T-helper 1 cell treated with Interleukin-12 subunit alpha and Interleukin-12 subunit beta and Interleukin-4 antibody, amounts not matched to agents 30 ng/mL and 1 ng/mL, for 36 hours (primary cell): ENCODE measurements at regions not wholly inside any gene's neighbourhood (a gene's known extent, or its start where the extent isn't known, plus 50 kb on each side); places are given as distances from the start of the nearest gene placed in this dataset.
"Not testable (repeated sequence)": the region's sequence is repeated elsewhere in the genome, so short reads cannot be mapped to it uniquely, and the experiment has no call there.

Source experiments
- intact Hi-C: fragments of 100-400 bp; cut with micrococcal nuclease; formaldehyde crosslinking; loops from one replicate; pipeline ENCODE4 v1.15.1; 2024

GRCh38 chr4:104549736-104550135 lies 55.0 kb upstream of the CXXC4 start:
- intact Hi-C loops = no loop called here

- intact Hi-C loops = no loop called here
Observed at GRCh38 chr4:104559502-104559901, 64.8 kb upstream of the CXXC4 start.

DNA sequence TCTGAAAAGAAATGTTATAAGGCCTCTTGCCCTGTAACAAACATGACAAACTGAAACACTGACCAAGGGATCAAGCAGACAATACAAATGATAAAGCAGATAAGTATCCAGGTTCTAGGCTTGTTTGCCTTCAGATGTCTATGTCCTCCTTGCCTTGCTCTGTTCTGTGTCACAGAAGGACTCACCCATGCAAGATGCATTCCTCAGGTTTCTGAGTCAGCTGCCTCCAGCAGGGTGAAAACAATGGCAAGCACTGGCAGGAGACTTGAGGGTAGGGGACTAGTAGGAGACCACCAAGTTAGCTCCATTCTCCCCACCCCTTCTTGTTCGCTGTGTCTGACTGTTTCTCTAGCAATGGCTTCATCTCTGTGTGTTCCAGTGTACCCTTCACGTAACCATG lies 76.6 kb upstream of the CXXC4 start:
- intact Hi-C loops = no loop called here

DNA sequence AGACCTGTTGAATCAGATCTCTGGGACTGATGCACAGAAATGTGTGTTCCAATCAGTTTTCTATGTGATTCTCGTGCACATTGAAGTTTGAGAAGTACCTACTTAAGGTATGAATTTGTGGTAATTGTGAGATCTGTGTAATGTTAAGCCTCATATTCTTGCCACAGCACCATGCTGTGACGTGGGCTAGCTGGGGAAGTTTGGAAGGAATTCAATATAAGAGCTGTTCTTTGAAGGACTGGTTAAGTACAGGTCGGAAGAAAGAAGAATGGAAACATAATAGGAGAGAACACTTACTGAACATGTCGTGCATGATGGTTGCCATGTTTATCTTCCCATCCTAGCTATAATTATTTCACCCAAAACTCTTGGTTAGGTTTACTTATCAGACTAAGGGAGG lies 79.7 kb upstream of the CXXC4 start:
- intact Hi-C loops = no loop called here

- intact Hi-C loops = no loop called here
Observed at GRCh38 chr4:104575278-104575677, 80.6 kb upstream of the CXXC4 start.

- intact Hi-C loops = no loop called here
Observed at GRCh38 chr4:104577405-104577804, 82.7 kb upstream of the CXXC4 start.

DNA sequence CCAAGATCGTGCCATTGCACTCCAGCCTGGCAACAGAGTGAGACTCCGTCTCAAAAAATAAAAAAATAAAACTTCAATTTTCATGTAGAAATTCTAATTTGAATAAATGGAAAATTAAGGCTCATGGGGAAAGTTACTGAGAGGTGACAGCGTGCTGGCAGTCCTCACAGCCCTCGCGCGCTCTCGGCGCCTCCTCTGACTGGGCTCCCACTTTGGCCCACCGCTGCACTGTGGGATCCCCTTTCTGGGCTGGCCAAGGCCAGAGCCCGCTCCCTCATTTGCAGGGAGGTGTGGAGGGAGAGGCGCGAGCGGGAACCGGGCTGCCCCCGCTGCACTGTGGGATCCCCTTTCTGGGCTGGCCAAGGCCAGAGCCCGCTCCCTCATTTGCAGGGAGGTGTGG lies 86.8 kb upstream of the CXXC4 start:
- intact Hi-C loops = not testable (repeated sequence)

GRCh38 chr4:104582056-104582455 lies 87.4 kb upstream of the CXXC4 start:
- intact Hi-C loops = not testable (repeated sequence)

DNA sequence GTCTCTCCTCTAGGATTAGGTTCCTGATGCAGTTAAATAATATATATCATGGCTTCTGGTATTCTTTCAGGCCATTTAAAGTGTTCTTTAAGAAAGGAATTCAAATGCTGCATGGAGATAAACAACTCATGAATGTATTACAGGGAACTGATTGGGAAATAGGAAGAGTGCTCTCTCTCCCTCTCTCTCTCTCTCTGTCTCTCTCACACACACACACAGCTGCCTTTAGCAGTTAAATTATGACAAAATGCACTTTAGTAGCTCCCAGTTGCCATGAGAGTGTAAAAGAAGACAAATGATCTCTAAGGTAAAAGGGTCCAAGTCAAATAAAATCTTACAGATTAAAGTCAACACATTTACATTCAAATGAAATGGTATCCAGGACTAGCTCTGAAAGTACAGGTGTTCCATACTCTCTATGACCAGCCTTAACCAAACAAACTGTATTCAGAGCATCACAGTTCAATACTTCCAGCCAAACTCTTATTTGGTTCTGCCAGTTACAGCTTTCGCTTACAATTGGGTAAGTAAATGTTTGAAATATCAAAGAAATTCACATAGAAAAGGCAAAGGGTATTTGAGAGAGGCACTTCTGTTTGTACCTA lies 94.7 kb upstream of the CXXC4 start:
- intact Hi-C loops = no loop called here

DNA sequence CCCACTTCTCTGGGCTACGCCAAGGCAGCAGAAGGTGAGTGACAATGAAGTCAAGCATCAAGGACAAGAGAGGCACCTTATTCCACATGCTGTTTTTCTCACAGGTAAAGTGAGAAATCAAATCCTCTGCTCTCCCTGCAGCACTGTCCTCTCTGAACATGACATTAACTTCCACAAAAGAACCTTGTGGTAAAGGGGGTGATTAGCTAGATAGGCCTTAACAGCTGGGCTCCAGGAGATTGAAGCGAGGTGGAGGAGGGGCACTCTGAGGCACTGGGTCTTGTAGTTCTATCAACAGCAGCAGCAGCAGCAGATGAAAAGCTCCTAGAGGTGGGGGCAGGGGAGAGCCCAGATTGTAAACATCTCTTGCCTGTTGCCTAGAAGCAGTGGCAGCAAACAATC lies 96.8 kb upstream of the CXXC4 start:
- intact Hi-C loops = no loop called here

DNA sequence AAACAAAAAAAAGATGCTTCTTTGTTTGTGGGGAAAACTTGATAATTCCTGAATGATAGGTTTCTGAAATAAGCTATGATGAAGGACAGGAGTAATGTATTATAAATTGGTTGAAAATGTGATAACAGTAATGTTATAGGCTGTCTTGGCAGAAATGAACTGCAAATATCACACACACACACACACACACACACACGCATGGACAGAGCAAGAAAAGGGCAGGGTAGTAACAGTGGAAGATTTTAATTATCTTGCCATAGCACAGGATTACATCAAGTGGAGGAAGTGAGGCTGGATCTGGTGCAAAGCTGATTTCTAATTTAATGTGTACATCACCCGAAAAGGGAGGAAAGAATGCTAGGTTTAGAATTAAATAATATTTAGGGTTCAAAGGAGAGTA lies 97.5 kb upstream of the CXXC4 start:
- intact Hi-C loops = no loop called here

DNA sequence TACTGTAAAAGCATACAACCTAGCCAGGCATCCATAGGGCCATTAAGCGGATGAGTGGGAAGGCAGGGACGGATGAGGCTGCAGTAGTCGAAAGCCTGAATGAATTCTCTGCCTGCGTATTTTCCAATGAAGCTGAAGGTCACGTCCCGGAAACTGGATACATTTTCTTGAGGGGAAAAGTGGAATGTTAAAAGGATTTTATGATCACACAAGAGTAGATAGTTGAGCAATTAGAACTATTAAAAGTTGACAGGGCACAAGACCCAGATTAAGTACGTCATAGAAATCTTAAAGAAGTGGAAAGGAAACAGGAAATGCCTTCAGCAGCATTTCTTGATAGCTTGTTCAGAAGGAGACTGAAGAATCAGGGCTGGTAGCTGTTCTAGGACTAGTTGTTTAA lies 98.3 kb upstream of the CXXC4 start:
- intact Hi-C loops = no loop called here

DNA sequence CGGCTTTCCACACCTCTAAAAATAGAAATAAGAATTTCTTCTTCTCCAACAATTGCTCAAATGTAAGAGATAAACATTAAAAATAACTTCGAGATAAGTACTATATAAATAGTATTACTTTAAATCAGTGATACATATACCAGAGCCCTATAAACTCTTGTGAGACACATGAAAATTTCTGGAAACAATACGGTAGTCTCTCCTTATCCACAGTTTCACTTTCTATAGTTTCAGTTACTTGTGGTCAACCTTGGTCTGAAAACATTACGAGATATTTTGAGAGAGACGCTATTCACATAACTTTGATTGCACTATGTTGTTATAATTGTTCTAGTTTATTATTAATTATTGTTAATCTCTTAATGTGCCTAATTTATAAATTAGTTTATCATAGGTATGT lies 101.5 kb upstream of the CXXC4 start:
- intact Hi-C loops = no loop called here

- intact Hi-C loops = no loop called here
Observed at GRCh38 chr4:104615496-104615895, 120.8 kb upstream of the CXXC4 start.

GRCh38 chr4:104615926-104616325 lies 121.2 kb upstream of the CXXC4 start:
- intact Hi-C loops = no loop called here

- intact Hi-C loops = no loop called here
Observed at GRCh38 chr4:104616401-104616820, 121.7 kb upstream of the CXXC4 start.

GRCh38 chr4:104625706-104626105 lies 131.0 kb upstream of the CXXC4 start:
- intact Hi-C loops = no loop called here

DNA sequence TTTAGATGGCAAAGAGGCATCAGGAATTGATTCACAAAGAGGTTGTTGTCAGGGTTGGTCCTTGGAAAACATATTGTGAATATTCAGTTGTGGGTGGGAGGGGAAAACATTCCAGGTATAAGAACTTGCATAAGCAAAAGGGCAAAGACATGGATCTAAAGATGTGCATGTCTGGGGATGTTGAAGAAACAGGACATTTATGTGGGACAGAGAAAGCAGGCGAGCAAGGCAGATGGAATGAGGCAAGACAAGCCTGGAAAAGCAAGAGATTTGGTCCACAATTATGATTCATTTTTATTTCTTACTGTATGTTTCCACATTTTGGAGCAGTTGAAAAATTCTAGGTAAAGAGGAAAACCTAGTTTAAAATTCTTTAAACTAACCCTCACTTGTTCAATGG lies 134.9 kb upstream of the CXXC4 start:
- intact Hi-C loops = no loop called here

DNA sequence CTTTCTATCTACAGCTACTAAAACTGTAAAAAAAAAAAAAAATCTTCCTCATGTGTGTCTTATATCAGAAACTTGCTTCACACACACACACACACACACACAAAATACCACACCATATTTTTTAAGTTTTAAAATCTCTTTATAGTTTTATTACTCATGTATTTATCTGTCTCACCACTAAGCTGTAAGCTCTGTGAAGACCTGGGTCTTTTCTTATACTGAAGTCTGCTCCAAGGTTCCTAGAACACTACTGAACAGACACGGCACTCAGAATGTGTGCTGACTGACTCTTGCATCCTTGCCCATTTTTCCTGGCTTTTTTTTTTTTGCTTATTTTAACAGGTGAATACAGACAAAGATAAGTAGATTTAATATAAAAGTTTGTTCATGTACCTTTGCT lies 135.6 kb upstream of the CXXC4 start:
- intact Hi-C loops = no loop called here

DNA sequence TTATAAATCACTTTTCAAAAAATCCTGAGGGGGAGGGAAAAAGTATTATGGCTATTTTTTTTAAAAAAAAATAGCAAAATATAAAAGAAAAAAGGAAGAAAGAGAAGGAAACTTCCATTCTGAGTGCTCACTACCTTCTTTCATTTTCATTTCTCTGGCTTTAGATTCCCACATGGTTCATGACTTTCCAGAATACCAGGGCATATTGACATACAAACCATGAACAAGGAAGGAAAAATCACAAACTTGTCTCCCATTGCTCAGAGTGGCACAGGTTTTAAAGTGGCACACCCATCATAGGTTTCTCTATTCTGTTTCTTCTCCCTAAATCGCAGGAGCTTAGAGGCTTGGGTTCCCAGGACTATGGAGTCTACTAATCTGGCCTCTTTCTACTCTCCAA lies 136.3 kb upstream of the CXXC4 start:
- intact Hi-C loops = no loop called here

- intact Hi-C loops = no loop called here
Observed at GRCh38 chr4:104641418-104641817, 146.7 kb upstream of the CXXC4 start.

DNA sequence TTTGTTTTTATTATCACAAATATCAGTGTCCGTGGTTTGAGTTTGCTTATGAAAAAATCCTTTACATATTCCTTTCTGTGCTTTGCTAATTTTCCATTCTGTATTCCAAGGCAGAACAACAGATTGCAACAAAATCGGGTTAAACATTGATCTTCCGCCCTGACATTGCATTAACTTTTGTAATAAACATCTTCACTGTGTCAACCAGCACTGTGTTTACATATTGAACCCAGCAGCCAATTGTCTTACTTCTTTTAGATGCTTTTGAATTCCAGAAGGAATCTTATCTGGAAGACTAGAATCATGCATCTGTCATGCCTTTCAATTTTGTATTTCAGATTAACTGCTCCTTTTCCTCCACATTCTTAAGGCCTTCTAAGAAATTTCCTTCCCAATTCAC lies 147.8 kb upstream of the CXXC4 start:
- intact Hi-C loops = no loop called here

DNA sequence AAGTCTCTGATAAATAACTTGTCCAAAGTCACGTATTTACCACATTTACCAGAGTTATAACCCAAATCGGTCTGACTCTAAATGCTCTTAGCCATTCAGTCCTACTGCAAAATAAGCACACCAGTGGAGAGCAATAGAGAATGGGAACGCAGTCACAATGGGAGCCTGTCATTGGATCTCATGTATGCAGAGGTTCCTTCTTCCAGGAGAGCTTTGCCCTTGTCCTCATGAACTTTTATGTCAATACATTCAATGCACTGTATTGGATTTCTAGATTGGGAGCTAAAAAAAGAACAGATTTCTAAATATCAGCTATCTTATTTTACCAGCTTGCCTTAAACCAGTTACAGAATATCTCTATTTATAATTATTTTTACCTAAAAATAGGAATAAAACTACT lies 149.1 kb upstream of the CXXC4 start:
- intact Hi-C loops = no loop called here

GRCh38 chr4:104649631-104650030 lies 154.9 kb upstream of the CXXC4 start:
- intact Hi-C loops = no loop called here
